22Rv1 (cell line): ENCODE measurements at regions not wholly inside any gene's neighbourhood (a gene's known extent, or its start where the extent isn't known, plus 50 kb on each side); places are given as distances from the start of the nearest gene placed in this dataset.
"Not testable (repeated sequence)": the region's sequence is repeated elsewhere in the genome, so short reads cannot be mapped to it uniquely, and the experiment has no call there.

Source experiments
- H3K27ac ChIP-seq: fragments of 450-650 bp; 2 replicates; pipeline ENCODE4 v1.5.1; 2017
- ZFX ChIP-seq: fragments of 450-650 bp; IDR thresholded peaks from 2 replicates; pipeline ENCODE4 v1.6.1; 2017; ENCODE audit warnings: antibody characterized with exemption, borderline replicate concordance
- TF ChIP-seq, protein P1 (sequence below): fragments of 450-650 bp; IDR thresholded peaks from 2 replicates; pipeline ENCODE4 v1.5.1; 2017; ENCODE audit warnings: mild to moderate bottlenecking

DNA sequence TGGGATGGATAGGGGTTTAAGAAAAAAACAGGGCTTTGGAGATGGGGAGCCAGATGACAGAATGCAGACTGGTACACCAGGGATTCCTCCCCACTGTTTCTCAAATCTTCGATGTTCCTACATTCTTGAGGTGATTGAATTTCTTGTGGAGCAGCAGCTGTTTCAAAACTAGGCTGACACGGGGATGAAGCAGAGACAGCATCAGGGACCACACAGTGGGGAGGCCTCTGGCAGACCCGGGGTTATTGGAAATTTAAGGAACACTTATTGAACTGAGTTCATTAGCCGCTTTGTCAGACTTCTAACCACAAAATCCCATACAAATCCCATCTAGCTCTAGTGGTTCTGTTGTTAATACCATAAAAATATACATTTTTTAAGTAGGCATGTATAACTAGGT, 621.4 kb upstream of the GBE1 start:
- H3K27ac ChIP-seq: no peak overlapping the region
- TF ChIP-seq, protein P1, sequence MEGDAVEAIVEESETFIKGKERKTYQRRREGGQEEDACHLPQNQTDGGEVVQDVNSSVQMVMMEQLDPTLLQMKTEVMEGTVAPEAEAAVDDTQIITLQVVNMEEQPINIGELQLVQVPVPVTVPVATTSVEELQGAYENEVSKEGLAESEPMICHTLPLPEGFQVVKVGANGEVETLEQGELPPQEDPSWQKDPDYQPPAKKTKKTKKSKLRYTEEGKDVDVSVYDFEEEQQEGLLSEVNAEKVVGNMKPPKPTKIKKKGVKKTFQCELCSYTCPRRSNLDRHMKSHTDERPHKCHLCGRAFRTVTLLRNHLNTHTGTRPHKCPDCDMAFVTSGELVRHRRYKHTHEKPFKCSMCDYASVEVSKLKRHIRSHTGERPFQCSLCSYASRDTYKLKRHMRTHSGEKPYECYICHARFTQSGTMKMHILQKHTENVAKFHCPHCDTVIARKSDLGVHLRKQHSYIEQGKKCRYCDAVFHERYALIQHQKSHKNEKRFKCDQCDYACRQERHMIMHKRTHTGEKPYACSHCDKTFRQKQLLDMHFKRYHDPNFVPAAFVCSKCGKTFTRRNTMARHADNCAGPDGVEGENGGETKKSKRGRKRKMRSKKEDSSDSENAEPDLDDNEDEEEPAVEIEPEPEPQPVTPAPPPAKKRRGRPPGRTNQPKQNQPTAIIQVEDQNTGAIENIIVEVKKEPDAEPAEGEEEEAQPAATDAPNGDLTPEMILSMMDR: no peak
- no peak for TF ChIP-seq ZFX

DNA sequence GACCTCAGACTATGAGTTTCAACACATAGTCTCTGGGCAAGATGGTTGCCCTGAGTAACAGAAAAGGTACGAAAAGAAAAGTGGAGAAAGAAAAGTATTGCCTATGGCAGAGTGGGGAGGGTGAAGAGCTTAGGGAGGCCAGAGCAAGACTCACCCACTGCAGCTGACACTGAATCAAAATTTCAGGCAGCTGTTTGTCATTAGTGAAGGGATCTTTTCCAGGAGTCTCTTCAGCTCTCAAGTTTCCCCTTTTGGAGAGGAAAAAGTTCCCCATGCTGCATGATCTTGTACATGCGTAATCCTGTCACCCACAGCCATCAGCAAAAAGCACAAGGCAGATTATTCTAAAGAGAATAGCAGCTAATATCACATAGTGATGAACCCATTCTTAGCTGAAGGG, 616.9 kb upstream of the GBE1 start:
- TF ChIP-seq, protein P1: no peak
- no peak for TF ChIP-seq ZFX

DNA sequence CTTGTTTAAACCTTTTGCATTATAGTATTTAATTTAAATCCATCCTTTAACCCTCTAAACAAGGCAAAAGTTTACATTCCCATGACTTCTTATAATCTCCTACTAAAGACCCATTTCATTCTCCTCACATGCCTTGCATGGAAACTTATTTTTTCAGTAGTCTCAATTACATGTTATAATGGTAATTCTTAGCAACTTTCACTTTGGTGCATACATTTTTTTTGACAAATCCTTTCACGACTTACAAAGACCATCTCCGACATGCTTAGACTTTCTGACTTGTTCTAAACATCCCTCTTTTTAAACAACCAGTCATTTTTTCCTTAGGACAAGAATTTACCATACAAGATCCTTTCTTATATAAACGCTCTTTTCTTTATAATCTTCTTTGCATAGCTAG, 615.4 kb upstream of the GBE1 start:
- H3K27ac ChIP-seq: no peak overlapping the region
- TF ChIP-seq, protein P1: no peak
- TF ChIP-seq ZFX: no peak

More for the DNA sequence above, 616.9 kb upstream of the GBE1 start:
- no peak overlapping the region for H3K27ac ChIP-seq

DNA sequence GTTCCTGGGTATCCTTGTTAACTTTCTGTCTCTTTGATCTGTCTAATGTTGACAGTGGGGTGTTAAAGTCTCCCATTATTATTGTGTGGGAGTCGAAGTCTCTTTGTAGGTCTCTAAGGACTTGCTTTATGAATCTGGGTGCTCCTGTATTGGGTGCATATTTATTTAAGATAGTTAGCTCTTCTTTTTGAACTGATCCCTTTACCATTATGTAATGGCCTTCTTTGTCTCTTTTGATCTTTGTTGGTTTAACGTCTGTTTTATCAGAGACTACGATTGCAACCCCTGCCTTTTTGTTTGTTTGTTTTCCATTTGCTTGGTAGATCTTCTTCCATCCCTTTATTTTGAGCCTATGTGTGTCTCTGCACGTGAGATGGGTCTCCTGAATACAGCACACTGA, 612.4 kb upstream of the GBE1 start:
- not testable (repeated sequence) for H3K27ac ChIP-seq

DNA sequence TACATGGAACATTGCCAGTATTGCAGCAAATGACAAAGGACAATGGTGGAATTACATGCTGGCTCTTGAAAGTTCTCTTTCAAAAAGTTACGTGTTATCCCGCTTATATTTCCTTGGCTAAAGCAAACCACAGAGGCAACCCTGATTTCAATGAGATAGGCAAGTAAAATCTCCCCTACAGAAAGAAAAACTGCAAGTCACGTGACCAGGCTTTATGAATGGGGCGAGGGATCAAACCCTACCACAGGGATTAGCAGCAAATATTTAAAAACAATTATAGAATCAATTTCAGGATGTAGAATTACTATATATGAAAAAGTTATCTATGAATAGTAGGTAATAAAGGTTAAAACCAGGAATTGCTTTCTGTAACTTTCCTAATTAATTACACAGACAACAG, 603.4 kb upstream of the GBE1 start:
- TF ChIP-seq ZFX: no peak
- TF ChIP-seq, protein P1: no peak
- no peak overlapping the region for H3K27ac ChIP-seq

DNA sequence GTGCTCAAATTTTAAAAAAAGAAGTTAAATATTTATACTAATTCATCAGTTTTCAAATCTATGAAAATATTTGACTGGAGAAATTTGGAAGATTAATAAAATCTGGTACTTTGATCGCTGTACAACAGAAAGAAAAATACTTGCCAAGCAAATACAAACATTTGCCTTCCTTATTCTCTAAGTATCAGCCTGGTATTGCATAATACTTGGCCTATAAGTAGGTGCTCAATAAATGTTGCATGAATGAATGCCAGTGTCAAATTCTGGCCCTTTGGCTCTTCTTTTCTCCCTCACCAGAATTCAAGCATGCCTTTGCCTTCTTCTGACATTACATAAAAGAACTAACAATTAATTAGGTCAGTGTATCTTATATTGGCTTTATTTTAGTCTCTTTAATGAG, 601.7 kb upstream of the GBE1 start:
- TF ChIP-seq, protein P1: no peak
- no peak for TF ChIP-seq ZFX
- H3K27ac ChIP-seq: no peak overlapping the region

DNA sequence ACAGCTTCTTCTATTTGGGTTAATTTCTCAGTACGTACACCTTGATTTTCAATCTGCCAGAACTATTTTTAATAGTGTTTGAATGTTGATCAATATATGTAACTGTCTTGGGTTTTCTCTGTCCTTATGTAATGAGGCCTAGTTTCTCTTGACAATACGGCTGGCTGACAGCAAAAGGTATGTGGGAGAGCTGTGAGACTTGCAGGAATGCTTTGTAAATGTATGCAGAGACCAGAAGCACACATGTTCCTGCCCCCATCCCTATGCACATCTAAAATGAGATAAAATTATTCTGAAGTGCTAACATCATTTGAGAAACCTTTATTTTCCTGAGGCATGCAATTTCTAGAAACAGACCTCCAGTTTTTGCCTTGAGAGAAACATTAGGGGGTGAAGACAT, 593.8 kb upstream of the GBE1 start:
- TF ChIP-seq, protein P1: no peak
- TF ChIP-seq ZFX: no peak
- no peak overlapping the region for H3K27ac ChIP-seq

DNA sequence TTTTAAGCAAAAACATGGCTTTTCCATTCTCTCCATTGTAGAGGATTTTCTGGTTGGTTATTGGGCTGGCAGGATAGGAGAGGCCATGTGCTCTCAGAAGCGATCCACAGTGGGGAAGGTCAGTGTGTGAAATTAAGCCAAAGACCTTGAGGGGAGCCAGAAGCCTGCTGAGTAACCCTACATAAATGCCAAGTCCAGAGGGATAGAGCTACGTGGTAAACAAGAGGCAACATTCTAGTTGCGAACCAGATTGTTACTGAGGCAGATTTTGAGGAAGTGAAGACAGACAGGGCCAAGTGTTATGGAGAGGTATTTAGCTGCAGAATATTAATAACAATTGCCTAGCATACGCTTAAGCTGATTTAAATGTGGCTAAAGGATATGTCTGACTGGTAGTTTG, 592.8 kb upstream of the GBE1 start:
- TF ChIP-seq, protein P1: no peak
- TF ChIP-seq ZFX: no peak
- no peak overlapping the region for H3K27ac ChIP-seq
